Body of pancreas (tissue), 4 donors: ENCODE measurements at regions not wholly inside any gene's neighbourhood (a gene's known extent, or its start where the extent isn't known, plus 50 kb on each side); places are given as distances from the start of the nearest gene placed in this dataset.

Experiments
- POLR2A ChIP-seq, 3 donors: fragments of 450-650 bp; IDR thresholded peaks; one replicate each; pipeline ENCODE4 v1.6.1; 2016; ENCODE audit warnings: antibody characterized with exemption in 3 of 3, mild to moderate bottlenecking in 2 of 3
- TF ChIP-seq, protein P1 (sequence below), 7 experiments: fragments of 450-650 bp in 4 of 7; fragments of 200-600 bp in 3 of 7; sonication (generic) in 3 of 7; IDR thresholded peaks; one replicate each; pipeline ENCODE4 v1.5.1; 2016 to 2019; ENCODE audit warnings: antibody characterized with exemption in 7 of 7

DNA sequence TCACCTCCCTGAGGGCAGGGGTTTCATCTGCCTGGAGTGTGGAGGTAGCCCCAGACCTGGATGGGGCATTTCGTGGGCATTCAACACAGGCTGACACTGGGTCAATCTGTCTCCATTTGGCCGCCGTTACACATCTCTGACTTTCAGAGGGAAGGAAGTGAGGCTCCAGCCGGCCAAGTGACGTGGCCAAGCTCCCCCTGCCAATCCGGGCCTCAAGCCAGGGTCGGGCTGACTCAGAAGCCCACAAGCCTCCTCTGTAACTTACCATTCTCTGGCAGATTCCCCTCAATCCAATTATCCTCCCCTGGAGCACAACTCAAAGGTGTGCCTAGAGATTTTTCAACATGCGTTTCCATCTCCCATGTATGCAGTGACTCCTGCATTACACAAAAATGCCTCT lies 227.6 kb downstream of the KLF13 start:
- TF ChIP-seq, protein P1, sequence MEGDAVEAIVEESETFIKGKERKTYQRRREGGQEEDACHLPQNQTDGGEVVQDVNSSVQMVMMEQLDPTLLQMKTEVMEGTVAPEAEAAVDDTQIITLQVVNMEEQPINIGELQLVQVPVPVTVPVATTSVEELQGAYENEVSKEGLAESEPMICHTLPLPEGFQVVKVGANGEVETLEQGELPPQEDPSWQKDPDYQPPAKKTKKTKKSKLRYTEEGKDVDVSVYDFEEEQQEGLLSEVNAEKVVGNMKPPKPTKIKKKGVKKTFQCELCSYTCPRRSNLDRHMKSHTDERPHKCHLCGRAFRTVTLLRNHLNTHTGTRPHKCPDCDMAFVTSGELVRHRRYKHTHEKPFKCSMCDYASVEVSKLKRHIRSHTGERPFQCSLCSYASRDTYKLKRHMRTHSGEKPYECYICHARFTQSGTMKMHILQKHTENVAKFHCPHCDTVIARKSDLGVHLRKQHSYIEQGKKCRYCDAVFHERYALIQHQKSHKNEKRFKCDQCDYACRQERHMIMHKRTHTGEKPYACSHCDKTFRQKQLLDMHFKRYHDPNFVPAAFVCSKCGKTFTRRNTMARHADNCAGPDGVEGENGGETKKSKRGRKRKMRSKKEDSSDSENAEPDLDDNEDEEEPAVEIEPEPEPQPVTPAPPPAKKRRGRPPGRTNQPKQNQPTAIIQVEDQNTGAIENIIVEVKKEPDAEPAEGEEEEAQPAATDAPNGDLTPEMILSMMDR (IDR thresholded peaks at IDR 0.05), result no peak
- TF ChIP-seq POLR2A (IDR thresholded peaks at IDR 0.05), result no peak
